HG02981 (cell line): ENCODE measurements at regions not wholly inside any gene's neighbourhood (a gene's known extent, or its start where the extent isn't known, plus 50 kb on each side); places are given as distances from the start of the nearest gene placed in this dataset.

Experiments
- ATAC-seq: cut with Tn5 transposase; IDR thresholded peaks from one replicate; pipeline ENCODE4 v1.9.1; 2021; ENCODE audit warnings: mild to moderate bottlenecking, moderate library complexity; ENCODE audit not compliant: unreplicated experiment

- ATAC-seq: no peak
Measured at GRCh38 chr11:104610635-104611034, 287.6 kb downstream of the CASP12 start.

DNA sequence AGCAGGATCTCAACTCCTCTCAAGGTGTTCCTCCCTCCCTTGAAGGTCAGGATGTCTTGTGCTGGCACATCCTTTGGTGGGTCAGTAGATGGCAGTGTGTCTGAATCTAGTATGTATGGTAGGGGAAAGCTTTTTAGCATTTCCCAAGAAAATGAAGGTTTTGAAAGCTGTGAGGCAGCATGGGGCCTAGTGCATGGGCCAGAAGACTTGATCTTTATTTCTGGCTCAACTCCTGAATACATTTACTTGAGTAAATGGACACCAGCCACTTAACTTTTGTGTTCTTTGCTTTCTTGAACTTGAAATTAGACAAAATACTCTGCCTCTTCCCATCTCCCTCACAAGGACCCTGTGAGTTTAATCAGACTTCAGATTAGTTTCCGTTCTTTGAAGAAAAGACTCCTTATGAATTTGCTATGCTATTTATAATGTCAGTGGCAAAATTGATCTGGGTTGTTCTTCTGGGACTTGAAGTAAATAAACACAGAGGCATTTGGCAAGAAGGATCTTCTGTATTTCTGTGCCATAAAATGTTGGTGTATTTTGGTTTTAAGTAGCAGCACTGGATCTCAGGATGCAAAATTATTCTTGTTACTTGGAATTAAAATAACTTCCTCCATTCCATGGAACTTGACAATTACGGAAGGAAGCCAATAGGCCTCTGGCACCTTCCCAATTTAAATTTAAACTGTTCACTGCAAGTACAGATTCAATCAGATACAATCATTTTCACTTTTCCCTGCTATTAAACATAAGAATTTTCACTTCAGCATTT, 288.8 kb downstream of the CASP12 start:
- ATAC-seq: peak; percentile 92

GRCh38 chr11:104602643-104603042, 295.6 kb downstream of the CASP12 start:
- ATAC-seq: no peak

GRCh38 chr11:104594228-104594958, 303.9 kb downstream of the CASP12 start:
- ATAC-seq: no peak

GRCh38 chr11:104588970-104589369, 309.3 kb downstream of the CASP12 start:
- ATAC-seq: no peak

DNA sequence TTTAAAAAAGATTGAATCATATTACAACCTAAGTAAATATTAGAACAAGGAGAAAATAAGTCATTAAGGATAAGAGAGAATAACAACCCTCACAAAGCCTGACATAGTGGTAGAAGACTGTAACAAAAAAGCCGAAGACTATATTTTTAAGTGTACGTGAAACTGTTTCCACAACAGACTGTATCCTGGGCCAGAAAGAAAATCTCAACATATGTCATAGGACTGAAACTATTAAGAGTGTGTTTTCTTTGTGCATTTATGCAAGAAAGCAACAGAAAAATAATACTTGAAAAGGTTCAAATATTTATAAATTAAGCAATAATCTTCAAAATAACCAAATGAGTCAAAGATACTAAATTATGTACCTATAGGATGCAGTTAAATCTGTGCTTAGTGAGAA, 309.8 kb downstream of the CASP12 start:
- ATAC-seq: no peak

DNA sequence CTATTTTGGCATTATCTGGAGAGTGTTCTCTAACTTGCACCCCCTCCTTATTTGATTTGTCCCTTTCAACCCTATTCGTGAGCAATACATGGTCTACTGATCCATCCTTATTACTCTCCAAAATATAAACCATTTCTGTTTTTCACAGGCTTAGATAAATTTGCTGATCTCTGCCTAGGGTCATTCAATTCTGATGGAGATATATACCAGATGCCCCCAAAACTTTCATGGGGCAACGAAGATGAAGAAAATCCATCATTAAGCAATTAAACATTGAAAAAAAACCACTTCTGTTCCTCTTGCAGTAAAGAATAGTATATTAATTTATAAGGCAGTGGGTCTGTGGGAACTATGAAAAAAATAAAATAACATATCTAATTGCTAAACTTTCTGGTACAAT, 313.4 kb downstream of the CASP12 start:
- no peak for ATAC-seq

GRCh38 chr11:104583857-104584256, 314.4 kb downstream of the CASP12 start:
- ATAC-seq: no peak

GRCh38 chr11:104582431-104582830, 315.8 kb downstream of the CASP12 start:
- ATAC-seq: no peak

DNA sequence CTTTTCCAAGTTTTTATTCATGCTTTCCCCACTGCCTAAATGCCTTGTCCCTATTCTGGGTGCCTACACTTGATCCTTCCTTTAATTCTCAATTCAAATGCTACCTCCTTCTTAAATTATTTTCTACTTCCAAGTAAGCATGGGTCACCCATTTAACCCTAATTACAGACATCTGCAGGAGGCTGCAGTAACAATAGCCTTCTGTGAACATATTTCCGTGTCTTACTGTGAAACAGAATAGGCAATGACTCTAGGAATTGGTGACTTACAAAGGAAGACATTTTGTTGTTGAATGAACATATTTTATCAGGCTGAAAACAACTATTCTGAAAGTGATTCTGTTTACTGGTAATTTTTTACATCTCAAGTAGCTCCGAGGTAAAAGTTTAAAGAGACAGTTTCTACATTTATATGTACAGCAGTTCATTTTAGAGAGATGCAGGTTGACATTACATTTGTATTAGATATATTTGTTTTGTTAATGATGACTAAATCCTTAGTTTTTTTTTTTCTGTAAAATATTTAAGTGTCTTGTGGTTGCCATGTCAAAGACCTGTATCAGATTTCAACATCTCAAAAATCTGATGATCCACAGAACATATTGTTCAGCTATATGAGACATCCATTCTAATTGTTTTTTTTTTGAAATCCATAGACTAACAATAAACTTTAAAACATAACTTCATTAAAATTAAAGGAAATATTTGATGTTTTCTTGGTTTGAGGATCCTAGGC, 316.8 kb downstream of the CASP12 start:
- no peak for ATAC-seq

DNA sequence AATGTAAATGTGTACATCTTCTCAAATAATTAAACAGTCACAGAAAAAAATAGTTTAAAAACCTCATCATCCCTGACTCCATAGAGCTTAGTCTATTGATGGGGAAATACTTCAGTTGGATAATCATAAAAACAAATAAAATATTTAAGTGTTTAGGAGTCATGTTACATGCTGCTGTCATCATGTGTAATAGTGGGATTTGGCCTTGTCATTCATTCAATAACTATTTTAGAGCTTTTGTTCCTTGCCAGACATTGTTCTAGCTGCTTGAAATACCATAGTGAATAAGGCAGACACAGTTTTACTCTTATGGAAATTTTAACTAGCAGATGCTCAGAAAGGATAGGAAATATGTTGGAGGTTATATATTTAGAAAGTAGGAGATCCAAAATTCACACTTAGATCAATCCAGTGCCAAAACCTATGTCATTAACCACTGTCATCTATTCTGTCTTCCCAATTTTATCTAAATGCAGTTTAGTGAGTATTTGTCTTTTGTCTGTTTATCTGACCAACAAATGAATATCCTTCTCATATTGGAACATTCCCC, 324.7 kb downstream of the CASP12 start:
- ATAC-seq: no peak

GRCh38 chr11:104572279-104572678, 326.0 kb downstream of the CASP12 start:
- no peak for ATAC-seq

- no peak for ATAC-seq
Measured at GRCh38 chr11:104570078-104570701, 328.1 kb downstream of the CASP12 start.

DNA sequence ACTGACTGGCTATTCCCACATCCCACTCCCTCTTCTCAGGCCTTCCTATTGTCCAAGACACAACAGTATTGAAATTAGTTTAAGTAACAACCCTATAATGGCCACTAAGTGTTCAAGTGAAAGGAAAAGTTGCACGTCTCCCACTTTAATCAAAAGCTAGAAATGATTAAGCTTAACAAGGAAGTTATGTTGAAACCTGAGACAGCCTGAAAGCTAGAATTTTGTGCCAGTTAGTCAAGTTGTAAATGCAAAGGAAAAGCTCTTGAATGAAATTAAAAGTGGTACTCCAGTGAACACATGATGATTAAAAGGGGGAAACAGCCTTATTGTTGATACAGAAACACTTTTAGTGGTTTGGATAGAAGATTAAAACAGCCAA, 332.7 kb downstream of the CASP12 start:
- ATAC-seq: no peak

DNA sequence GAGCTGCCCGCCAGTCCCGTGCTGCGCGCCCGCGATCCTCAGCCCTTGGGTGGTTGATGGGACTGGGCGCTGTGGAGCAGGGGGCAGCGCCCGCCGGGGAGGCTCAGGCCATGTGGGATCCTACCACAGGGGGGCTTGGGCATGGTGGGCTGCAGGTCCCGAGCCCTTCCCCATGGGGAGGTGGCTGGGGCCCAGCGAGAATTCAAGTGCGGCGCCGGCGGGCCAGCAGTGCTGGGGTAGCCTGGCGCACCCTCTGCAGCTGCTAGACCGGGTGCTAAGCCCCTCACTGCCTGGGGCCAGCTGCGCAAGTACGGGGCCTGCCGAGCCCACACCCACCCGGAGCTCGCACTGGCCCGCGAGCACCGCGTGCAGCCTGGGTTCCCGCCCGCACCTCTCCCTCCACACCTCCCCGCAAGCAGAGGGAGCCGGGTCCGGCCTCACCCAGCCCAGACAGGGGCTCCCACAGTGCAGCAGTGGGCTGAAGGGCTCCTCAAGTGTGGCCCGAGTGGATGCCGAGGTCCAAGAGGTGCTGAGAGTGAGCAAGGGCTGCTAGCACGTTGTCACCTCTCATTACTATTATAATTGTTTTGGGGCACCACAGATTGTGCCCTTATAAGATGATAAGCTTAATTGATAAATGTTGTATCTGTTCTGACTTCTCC, 333.2 kb downstream of the CASP12 start:
- no peak for ATAC-seq

- ATAC-seq: no peak
Measured at GRCh38 chr11:104556606-104557301, 341.5 kb downstream of the CASP12 start.

GRCh38 chr11:104549019-104549418, 349.2 kb downstream of the CASP12 start:
- no peak for ATAC-seq

GRCh38 chr11:104547996-104548661, 350.1 kb downstream of the CASP12 start:
- ATAC-seq: no peak

GRCh38 chr11:104546501-104546900, 351.8 kb downstream of the CASP12 start:
- ATAC-seq: no peak
